Activated CD8-positive, alpha-beta memory T cell treated with anti-CD3 and anti-CD28 coated beads, Interleukin-2, amount 50 U/mL, for 1 hour (primary cell): ENCODE measurements at regions not wholly inside any gene's neighbourhood (a gene's known extent, or its start where the extent isn't known, plus 50 kb on each side); places are given as distances from the start of the nearest gene placed in this dataset.

ENCODE experiments used
- DNase-seq: peaks from one replicate; pipeline ENCODE4 v3.0.0-alpha.2; 2020; ENCODE audit errors: extremely low read depth

- no peak for DNase-seq
Measured at GRCh38 chr12:92535961-92536360, 166.8 kb upstream of the PLEKHG7 start.

- no peak for DNase-seq
Measured at GRCh38 chr12:92533280-92533890, 169.4 kb upstream of the PLEKHG7 start.

GRCh38 chr12:92530706-92531105 is 172.1 kb upstream of the PLEKHG7 start:
- no peak for DNase-seq

- DNase-seq: no peak
Measured at GRCh38 chr12:92529944-92530343, 172.8 kb upstream of the PLEKHG7 start.

- DNase-seq: no peak
Measured at GRCh38 chr12:92528586-92528985, 174.2 kb upstream of the PLEKHG7 start.

- DNase-seq: no peak
Measured at GRCh38 chr12:92528097-92528496, 174.7 kb upstream of the PLEKHG7 start.

- no peak for DNase-seq
Measured at GRCh38 chr12:92524489-92524888, 178.3 kb upstream of the PLEKHG7 start.

- no peak for DNase-seq
Measured at GRCh38 chr12:92520511-92520910, 182.3 kb upstream of the PLEKHG7 start.

GRCh38 chr12:92519284-92519683 is 183.5 kb upstream of the PLEKHG7 start:
- no peak for DNase-seq

GRCh38 chr12:92518071-92518470 is 184.7 kb upstream of the PLEKHG7 start:
- no peak for DNase-seq

GRCh38 chr12:92516277-92516600 is 186.6 kb upstream of the PLEKHG7 start:
- DNase-seq: no peak

- DNase-seq: no peak
Measured at GRCh38 chr12:92513231-92513730, 189.5 kb upstream of the PLEKHG7 start.

- no peak for DNase-seq
Measured at GRCh38 chr12:92511786-92512185, 191.0 kb upstream of the PLEKHG7 start.

- DNase-seq: no peak
Measured at GRCh38 chr12:92509156-92509738, 193.5 kb upstream of the PLEKHG7 start.

GRCh38 chr12:92506891-92507290 is 195.9 kb upstream of the PLEKHG7 start:
- no peak for DNase-seq

- no peak for DNase-seq
Measured at GRCh38 chr12:92506460-92506859, 196.3 kb upstream of the PLEKHG7 start.

- peak; percentile 9 for DNase-seq
Measured at GRCh38 chr12:92505254-92506231, 197.2 kb upstream of the PLEKHG7 start.

GRCh38 chr12:92504594-92504981 is 198.2 kb upstream of the PLEKHG7 start:
- no peak for DNase-seq

GRCh38 chr12:92503971-92504593 is 198.7 kb upstream of the PLEKHG7 start:
- no peak for DNase-seq

- DNase-seq: no peak
Measured at GRCh38 chr12:92503029-92503931, 199.5 kb upstream of the PLEKHG7 start.

- no peak for DNase-seq
Measured at GRCh38 chr12:92502417-92503028, 200.3 kb upstream of the PLEKHG7 start.
